Thoracic aorta (tissue), 2 donors: ENCODE measurements at regions not wholly inside any gene's neighbourhood (a gene's known extent, or its start where the extent isn't known, plus 50 kb on each side); places are given as distances from the start of the nearest gene placed in this dataset.
A peak's percentile ranks its signal among the peaks of the same experiment; 100 is the strongest.

Experiments used
- ATAC-seq: fragments of 150-250 bp; one replicate; pipeline ENCODE4 v1.8.0; 2017; ENCODE audit warnings: low read depth; ENCODE audit not compliant: insufficient number of reproducible peaks, low FRiP score
- DNase-seq: peaks from one replicate; pipeline ENCODE4 v3.0.0-alpha.2; 2020; ENCODE audit warnings: low spot score
- H3K27ac ChIP-seq, 2 donors: fragments of 200-600 bp; sonication (generic); 1 replicate in 1 of 2; 2 replicates in 1 of 2; pipeline ENCODE4 v1.5.1; 2016; ENCODE audit warnings: mild to moderate bottlenecking in 2 of 2, moderate library complexity in 2 of 2
- H3K27me3 ChIP-seq: fragments of 200-600 bp; sonication (generic); replicated peaks from 2 replicates; pipeline ENCODE4 v1.6.0; 2016; ENCODE audit warnings: mild to moderate bottlenecking; ENCODE audit not compliant: insufficient read depth
- H3K36me3 ChIP-seq: fragments of 200-600 bp; sonication (generic); one replicate; pipeline ENCODE4 v1.5.1; 2016
- H3K4me1 ChIP-seq, 2 donors: fragments of 200-600 bp; sonication (generic); 1 replicate in 1 of 2; 2 replicates in 1 of 2; pipeline versions ENCODE4 v1.5.1 to v1.6.0; 2016; ENCODE audit warnings: low read depth in 2 of 2, mild to moderate bottlenecking in 1 of 2; ENCODE audit not compliant: control insufficient read depth in 1 of 2
- H3K4me3 ChIP-seq: fragments of 200-600 bp; sonication (generic); 2 replicates; pipeline ENCODE4 v1.5.1; 2016; ENCODE audit warnings: mild to moderate bottlenecking
- H3K9me3 ChIP-seq: fragments of 200-600 bp; sonication (generic); 2 replicates; pipeline ENCODE4 v1.5.1; 2016
- TF ChIP-seq, protein P1 (sequence below): fragments of 200-600 bp; sonication (generic); IDR thresholded peaks from one replicate; pipeline ENCODE4 v1.5.1; 2019; ENCODE audit warnings: antibody characterized with exemption

DNA sequence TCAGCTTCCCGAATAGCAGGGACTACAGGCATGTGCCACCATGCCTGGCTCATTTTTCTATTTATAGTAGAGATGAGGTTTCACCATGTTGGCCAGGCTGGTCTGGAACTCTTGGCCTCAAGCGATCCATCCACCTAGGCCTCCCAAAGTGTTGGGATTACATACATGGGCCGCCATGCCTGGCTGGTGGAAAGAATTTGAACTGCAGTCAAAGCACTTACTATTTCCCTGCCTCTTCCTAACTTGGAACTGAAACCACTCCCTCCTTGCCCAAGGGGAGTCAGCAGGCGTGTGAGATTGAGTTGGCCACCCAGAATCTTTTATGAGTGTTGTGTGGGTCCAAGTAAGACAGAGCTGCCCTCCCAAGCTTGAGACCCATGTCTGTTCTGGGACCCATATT is 86.1 kb upstream of the PTPN3 start:
- TF ChIP-seq, protein P1, sequence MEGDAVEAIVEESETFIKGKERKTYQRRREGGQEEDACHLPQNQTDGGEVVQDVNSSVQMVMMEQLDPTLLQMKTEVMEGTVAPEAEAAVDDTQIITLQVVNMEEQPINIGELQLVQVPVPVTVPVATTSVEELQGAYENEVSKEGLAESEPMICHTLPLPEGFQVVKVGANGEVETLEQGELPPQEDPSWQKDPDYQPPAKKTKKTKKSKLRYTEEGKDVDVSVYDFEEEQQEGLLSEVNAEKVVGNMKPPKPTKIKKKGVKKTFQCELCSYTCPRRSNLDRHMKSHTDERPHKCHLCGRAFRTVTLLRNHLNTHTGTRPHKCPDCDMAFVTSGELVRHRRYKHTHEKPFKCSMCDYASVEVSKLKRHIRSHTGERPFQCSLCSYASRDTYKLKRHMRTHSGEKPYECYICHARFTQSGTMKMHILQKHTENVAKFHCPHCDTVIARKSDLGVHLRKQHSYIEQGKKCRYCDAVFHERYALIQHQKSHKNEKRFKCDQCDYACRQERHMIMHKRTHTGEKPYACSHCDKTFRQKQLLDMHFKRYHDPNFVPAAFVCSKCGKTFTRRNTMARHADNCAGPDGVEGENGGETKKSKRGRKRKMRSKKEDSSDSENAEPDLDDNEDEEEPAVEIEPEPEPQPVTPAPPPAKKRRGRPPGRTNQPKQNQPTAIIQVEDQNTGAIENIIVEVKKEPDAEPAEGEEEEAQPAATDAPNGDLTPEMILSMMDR = no peak
- peaks cover 0 to 12% of the 10 kb centered on the region in 2 donors for H3K4me1 ChIP-seq
- no peak overlapping the region for H3K27ac ChIP-seq

DNA sequence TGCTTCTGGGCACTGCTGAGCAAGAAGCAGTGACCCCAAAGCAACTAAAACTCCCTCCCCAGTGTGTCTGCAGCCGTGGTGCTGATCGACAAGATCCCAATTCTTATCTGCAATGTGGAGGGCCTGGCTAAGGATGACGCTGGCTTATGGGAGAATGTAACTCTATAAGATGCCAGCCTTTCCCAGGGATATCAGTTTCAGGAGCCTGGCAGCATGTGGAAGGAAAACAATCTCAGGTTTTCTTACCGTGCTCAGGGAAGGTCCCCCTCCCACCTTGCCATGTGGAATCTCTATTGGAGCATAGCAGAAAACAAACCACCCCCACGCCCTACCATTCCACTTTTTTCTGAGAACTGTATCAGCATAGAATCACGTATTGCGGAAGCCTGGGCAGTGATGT is 87.7 kb upstream of the PTPN3 start:
- TF ChIP-seq, protein P1 = no peak
- H3K27me3 ChIP-seq = no peaks in the 10 kb centered on the region
- H3K27ac ChIP-seq = no peak overlapping the region
- peaks cover 0 to 23% of the 10 kb centered on the region in 2 donors for H3K4me1 ChIP-seq
- no peak overlapping the region for H3K4me3 ChIP-seq
- no peaks in the 10 kb centered on the region for H3K36me3 ChIP-seq
- DNase-seq = no peak
- no peaks in the 10 kb centered on the region for H3K9me3 ChIP-seq
- ATAC-seq = no peak

More for the DNA sequence above, 86.1 kb upstream of the PTPN3 start:
- no peak for DNase-seq
- Histone ChIP-seq H3K36me3 (no peaks in the 10 kb centered on the region), H3K9me3 (no peaks in the 10 kb centered on the region), H3K27me3 (no peaks in the 10 kb centered on the region), H3K4me3 (no peak overlapping the region)
- ATAC-seq = no peak

DNA sequence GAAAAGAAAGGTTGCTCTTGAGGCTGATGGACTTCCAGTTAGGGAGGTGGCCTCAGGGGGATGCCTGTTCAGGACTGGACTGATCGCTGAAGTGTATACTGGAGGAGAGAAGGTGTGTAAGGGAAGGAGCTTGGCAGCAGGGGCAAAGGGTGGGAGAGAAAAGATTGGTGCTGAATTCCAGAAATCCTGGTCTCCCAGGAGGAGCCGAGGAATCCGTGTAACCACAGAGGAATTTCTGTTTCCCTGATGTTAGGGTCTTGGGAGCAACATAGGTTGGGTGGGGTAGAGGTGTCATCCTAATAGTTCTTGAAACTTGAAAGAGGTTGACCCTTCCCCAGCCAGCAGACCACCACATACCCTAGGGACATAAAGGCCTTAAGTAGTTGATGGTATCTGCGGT is 88.9 kb upstream of the PTPN3 start:
- Histone ChIP-seq H3K36me3 (no peaks in the 10 kb centered on the region), H3K4me1 (peaks cover 3 to 35% of the 10 kb centered on the region in 2 donors), H3K27ac (no peak overlapping the region), H3K4me3 (no peak overlapping the region), H3K9me3 (no peaks in the 10 kb centered on the region), H3K27me3 (no peaks in the 10 kb centered on the region)
- ATAC-seq = no peak
- no peak for DNase-seq
- TF ChIP-seq, protein P1 = no peak

DNA sequence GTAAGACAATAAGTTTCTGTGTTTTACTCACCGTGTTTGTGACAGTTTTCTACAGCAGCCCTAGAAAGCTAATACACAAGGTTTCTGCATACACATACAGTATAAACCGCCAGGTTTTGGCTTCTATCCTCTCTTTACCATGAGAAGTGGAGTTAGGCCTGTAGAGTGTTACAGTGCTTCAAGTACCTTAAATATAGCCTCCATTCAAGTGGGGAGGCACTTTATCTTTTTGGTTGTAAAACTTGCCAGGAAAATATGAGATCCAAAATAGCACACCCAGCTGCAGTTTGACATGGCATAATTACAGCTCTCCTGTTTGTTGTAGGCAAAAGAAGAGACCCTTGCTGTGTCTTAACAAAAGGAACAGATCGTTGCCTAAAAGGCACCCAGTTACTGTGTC is 90.3 kb upstream of the PTPN3 start:
- H3K9me3 ChIP-seq = no peaks in the 10 kb centered on the region
- ATAC-seq (no peak), DNase-seq (no peak)
- no peak overlapping the region for H3K4me3 ChIP-seq
- H3K4me1 ChIP-seq = peaks cover 3 to 36% of the 10 kb centered on the region in 2 donors
- H3K27ac ChIP-seq = no peak overlapping the region
- H3K36me3 ChIP-seq = no peaks in the 10 kb centered on the region
- no peaks in the 10 kb centered on the region for H3K27me3 ChIP-seq
- TF ChIP-seq, protein P1 = no peak

DNA sequence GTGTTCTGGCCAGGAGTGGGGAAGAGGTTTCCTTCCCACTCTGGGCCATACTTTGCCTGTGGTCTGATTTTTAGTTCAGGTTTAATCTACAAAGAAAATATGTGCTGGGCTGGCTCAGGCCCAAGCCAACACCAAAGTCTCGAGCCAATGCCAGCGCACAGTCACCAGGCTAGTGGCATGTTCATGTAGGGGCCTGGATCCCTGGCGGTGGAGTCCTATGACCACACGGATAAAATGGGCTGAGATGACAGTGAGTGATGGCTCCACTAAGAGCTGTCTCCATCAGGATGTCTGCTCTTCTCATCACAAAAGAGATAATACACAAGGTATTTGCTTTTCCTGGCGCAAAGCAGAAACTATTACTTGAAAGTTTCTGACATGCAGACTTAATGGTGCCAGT is 92.9 kb upstream of the PTPN3 start:
- Histone ChIP-seq H3K36me3 (no peaks in the 10 kb centered on the region), H3K27ac (peak overlapping the region; percentile 67 to 71), H3K27me3 (no peaks in the 10 kb centered on the region), H3K9me3 (no peaks in the 10 kb centered on the region), H3K4me1 (peaks cover 3 to 36% of the 10 kb centered on the region in 2 donors), H3K4me3 (no peak overlapping the region)
- TF ChIP-seq, protein P1 = peak; percentile 33
- peak; percentile 29 for DNase-seq
- peak; percentile 52 for ATAC-seq
